DOHH2 (cell line): ENCODE measurements at regions not wholly inside any gene's neighbourhood (a gene's known extent, or its start where the extent isn't known, plus 50 kb on each side); places are given as distances from the start of the nearest gene placed in this dataset.

Source experiments
- H3F3A ChIP-seq: fragments of 200-600 bp; sonication (generic), shearing (Covaris generic); 2 replicates; pipeline ENCODE4 v1.6.0; 2016; ENCODE audit warnings: antibody characterized with exemption, mild to moderate bottlenecking; ENCODE audit not compliant: control insufficient read depth, insufficient read depth
- H3K27ac ChIP-seq: fragments of 200-600 bp; sonication (generic); 2 replicates; pipeline ENCODE4 v1.5.1; 2014; ENCODE audit warnings: low read depth, mild to moderate bottlenecking, low read length, moderate library complexity
- H3K27me3 ChIP-seq: fragments of 200-600 bp; sonication (generic); 2 replicates; pipeline ENCODE4 v1.6.1; 2014; ENCODE audit warnings: mild to moderate bottlenecking, low read length, mixed read lengths; ENCODE audit not compliant: control insufficient read depth
- H3K36me3 ChIP-seq: fragments of 200-600 bp; sonication (generic); 2 replicates; pipeline ENCODE4 v1.6.1; 2014; ENCODE audit warnings: mild to moderate bottlenecking, low read length, moderate library complexity, mixed read lengths; ENCODE audit not compliant: control insufficient read depth
- H3K4me1 ChIP-seq: fragments of 200-600 bp; sonication (generic); 2 replicates; pipeline ENCODE4 v1.6.1; 2014; ENCODE audit warnings: mild to moderate bottlenecking, low read length, mixed read lengths; ENCODE audit not compliant: control insufficient read depth
- H3K4me2 ChIP-seq: fragments of 200-600 bp; sonication (generic); 2 replicates; pipeline ENCODE4 v1.6.0; 2014; ENCODE audit warnings: mild to moderate bottlenecking, low read length, moderate library complexity
- H3K4me3 ChIP-seq: fragments of 200-600 bp; sonication (generic); 2 replicates; pipeline ENCODE4 v1.5.1; 2014; ENCODE audit warnings: mild to moderate bottlenecking, low read length, mixed read lengths
- H3K79me2 ChIP-seq: fragments of 200-600 bp; sonication (generic); 2 replicates; pipeline ENCODE4 v1.6.1; 2014; ENCODE audit warnings: mild to moderate bottlenecking, low read length, mixed read lengths; ENCODE audit not compliant: control insufficient read depth
- H3K9me2 ChIP-seq: fragments of 200-600 bp; sonication (generic); replicated peaks from 2 replicates; pipeline ENCODE4 v1.6.1; 2014; ENCODE audit warnings: mild to moderate bottlenecking, low read length, mixed read lengths; ENCODE audit not compliant: control insufficient read depth
- H3K9me3 ChIP-seq: fragments of 200-600 bp; sonication (generic); 2 replicates; pipeline ENCODE4 v1.6.1; 2014; ENCODE audit warnings: antibody characterized with exemption, low read length, mixed read lengths; ENCODE audit not compliant: control insufficient read depth, insufficient read depth
- H4K20me1 ChIP-seq: fragments of 200-600 bp; sonication (generic); 2 replicates; pipeline ENCODE4 v1.6.0; 2014; ENCODE audit warnings: low read depth, mild to moderate bottlenecking, antibody characterized with exemption, low read length, moderate library complexity; ENCODE audit not compliant: control insufficient read depth, insufficient read depth
- EZH2phosphoT487 ChIP-seq: fragments of 200-600 bp; sonication (generic); IDR thresholded peaks from 2 replicates; pipeline ENCODE4 v1.6.1; 2017; ENCODE audit warnings: borderline replicate concordance, mild to moderate bottlenecking, antibody characterized with exemption, low read length, moderate library complexity, mixed read lengths
- TF ChIP-seq, protein P1 (sequence below): fragments of 200-600 bp; sonication (generic); IDR thresholded peaks from one replicate; pipeline ENCODE4 v1.5.1; 2014; ENCODE audit warnings: antibody characterized with exemption, mild to moderate bottlenecking, low read depth, low read length; ENCODE audit not compliant: poor library complexity, severe bottlenecking

GRCh38 chr6:30405934-30406333, 61.0 kb downstream of the RPP21 start:
- Histone ChIP-seq H3K4me2 (no peak overlapping the region), H3K27me3 (peaks cover 20% of the 10 kb centered on the region), H3K27ac (no peak overlapping the region), H3K79me2 (no peaks in the 10 kb centered on the region), H3K9me2 (no peaks in the 10 kb centered on the region), H3K36me3 (no peaks in the 10 kb centered on the region), H4K20me1 (no peaks in the 10 kb centered on the region), H3F3A (no peaks in the 10 kb centered on the region), H3K4me3 (no peak overlapping the region), H3K9me3 (peaks cover 6% of the 10 kb centered on the region; the same call in 1 of the 2 replicates), H3K4me1 (no peaks in the 10 kb centered on the region)
- TF ChIP-seq, protein P1, sequence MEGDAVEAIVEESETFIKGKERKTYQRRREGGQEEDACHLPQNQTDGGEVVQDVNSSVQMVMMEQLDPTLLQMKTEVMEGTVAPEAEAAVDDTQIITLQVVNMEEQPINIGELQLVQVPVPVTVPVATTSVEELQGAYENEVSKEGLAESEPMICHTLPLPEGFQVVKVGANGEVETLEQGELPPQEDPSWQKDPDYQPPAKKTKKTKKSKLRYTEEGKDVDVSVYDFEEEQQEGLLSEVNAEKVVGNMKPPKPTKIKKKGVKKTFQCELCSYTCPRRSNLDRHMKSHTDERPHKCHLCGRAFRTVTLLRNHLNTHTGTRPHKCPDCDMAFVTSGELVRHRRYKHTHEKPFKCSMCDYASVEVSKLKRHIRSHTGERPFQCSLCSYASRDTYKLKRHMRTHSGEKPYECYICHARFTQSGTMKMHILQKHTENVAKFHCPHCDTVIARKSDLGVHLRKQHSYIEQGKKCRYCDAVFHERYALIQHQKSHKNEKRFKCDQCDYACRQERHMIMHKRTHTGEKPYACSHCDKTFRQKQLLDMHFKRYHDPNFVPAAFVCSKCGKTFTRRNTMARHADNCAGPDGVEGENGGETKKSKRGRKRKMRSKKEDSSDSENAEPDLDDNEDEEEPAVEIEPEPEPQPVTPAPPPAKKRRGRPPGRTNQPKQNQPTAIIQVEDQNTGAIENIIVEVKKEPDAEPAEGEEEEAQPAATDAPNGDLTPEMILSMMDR = no peak
- no peak for TF ChIP-seq EZH2phosphoT487

GRCh38 chr6:30409184-30409583, 64.2 kb downstream of the RPP21 start:
- Histone ChIP-seq H3K9me2 (no peaks in the 10 kb centered on the region), H3K4me1 (no peaks in the 10 kb centered on the region), H3K27ac (no peak overlapping the region), H3K4me3 (no peak overlapping the region), H3K4me2 (no peak overlapping the region), H3F3A (no peaks in the 10 kb centered on the region), H3K27me3 (peaks cover 27% of the 10 kb centered on the region), H3K36me3 (no peaks in the 10 kb centered on the region), H4K20me1 (no peaks in the 10 kb centered on the region), H3K79me2 (no peaks in the 10 kb centered on the region), H3K9me3 (peaks cover 7% of the 10 kb centered on the region; the same call in 1 of the 2 replicates)
- TF ChIP-seq, protein P1 = no peak
- TF ChIP-seq EZH2phosphoT487 = no peak

DNA sequence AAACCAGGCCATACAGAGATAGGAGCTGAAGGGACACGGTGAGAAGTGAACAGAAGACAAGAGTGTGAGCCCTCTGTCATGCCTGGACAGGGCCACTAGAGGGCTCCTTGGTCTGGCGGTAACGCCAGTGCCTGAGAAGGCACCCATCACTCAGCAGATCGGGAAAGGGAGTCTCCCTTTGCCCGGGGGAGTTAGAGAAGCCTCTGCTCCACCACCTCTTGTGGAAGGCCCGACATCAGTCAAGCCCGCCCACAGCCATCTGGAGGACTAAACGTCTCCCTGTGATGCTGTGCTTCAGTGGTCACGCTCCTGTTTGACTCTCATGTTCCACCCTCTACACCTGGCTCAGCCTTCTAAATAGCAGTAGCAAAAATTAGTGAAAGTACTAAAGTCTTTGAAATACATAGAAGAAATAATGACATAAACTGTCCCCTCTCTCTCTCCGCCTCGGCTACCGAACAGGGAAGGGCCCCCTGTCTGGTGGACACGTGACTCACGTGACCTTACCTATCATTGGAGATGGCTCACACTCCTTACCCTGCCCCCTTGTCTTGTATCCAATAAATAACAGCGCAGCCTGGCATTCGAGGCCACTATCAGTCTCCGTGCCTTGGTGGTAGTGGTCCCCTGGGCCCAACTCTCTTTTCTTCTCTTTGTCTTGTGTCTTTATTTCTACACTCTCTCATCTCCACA, 66.7 kb downstream of the RPP21 start:
- Histone ChIP-seq H3F3A (no peaks in the 10 kb centered on the region), H3K9me3 (peaks cover 7% of the 10 kb centered on the region; the same call in 1 of the 2 replicates), H3K79me2 (no peaks in the 10 kb centered on the region), H3K4me3 (no peak overlapping the region), H3K27ac (no peak overlapping the region), H3K9me2 (no peaks in the 10 kb centered on the region), H3K4me1 (no peaks in the 10 kb centered on the region), H3K27me3 (peaks cover 25% of the 10 kb centered on the region), H4K20me1 (no peaks in the 10 kb centered on the region), H3K4me2 (no peak overlapping the region), H3K36me3 (no peaks in the 10 kb centered on the region)
- TF ChIP-seq, protein P1 = peak; percentile 64
- TF ChIP-seq EZH2phosphoT487 = no peak
